Ishikawa (cell line): ENCODE measurements at regions not wholly inside any gene's neighbourhood (a gene's known extent, or its start where the extent isn't known, plus 50 kb on each side); places are given as distances from the start of the nearest gene placed in this dataset.

Source experiments
- CEBPB ChIP-seq: IDR thresholded peaks from 2 replicates; pipeline ENCODE4 v1.6.1; 2012
- CREB1 ChIP-seq: IDR thresholded peaks from 2 replicates; pipeline ENCODE4 v1.6.1; 2012; ENCODE audit warnings: low read depth
- EGR1 ChIP-seq: IDR thresholded peaks from 2 replicates; pipeline ENCODE4 v1.6.1; 2012
- EP300 ChIP-seq: IDR thresholded peaks from 2 replicates; pipeline ENCODE4 v1.6.1; 2012; ENCODE audit warnings: borderline replicate concordance
- FOXM1 ChIP-seq: IDR thresholded peaks from 2 replicates; pipeline ENCODE4 v1.6.1; 2012; ENCODE audit warnings: low read depth, borderline replicate concordance
- MAX ChIP-seq: IDR thresholded peaks from 2 replicates; pipeline ENCODE4 v1.6.1; 2012
- NFIC ChIP-seq: IDR thresholded peaks from 2 replicates; pipeline ENCODE4 v1.6.1; 2012
- RAD21 ChIP-seq: IDR thresholded peaks from 2 replicates; pipeline ENCODE4 v1.6.1; 2012; ENCODE audit warnings: low read depth
- REST ChIP-seq: IDR thresholded peaks from 2 replicates; pipeline ENCODE4 v1.6.1; 2012; ENCODE audit warnings: low read depth, mild to moderate bottlenecking
- TAF1 ChIP-seq: IDR thresholded peaks from 2 replicates; pipeline ENCODE4 v1.6.1; 2012; ENCODE audit warnings: low read depth, mild to moderate bottlenecking
- TCF12 ChIP-seq: IDR thresholded peaks from 2 replicates; pipeline ENCODE4 v1.6.1; 2012; ENCODE audit warnings: low read depth
- TEAD4 ChIP-seq: IDR thresholded peaks from 2 replicates; pipeline ENCODE4 v1.6.1; 2012
- USF1 ChIP-seq: IDR thresholded peaks from 2 replicates; pipeline ENCODE4 v1.6.1; 2012
- YY1 ChIP-seq: IDR thresholded peaks from 2 replicates; pipeline ENCODE4 v1.6.1; 2012; ENCODE audit warnings: low read depth
- ZBTB7A ChIP-seq: IDR thresholded peaks from 2 replicates; pipeline ENCODE4 v1.6.1; 2012; ENCODE audit warnings: low read depth

GRCh38 chr2:239739206-239739605 is 285.9 kb downstream of the NDUFA10 start:
- TF ChIP-seq USF1 = no peak

DNA sequence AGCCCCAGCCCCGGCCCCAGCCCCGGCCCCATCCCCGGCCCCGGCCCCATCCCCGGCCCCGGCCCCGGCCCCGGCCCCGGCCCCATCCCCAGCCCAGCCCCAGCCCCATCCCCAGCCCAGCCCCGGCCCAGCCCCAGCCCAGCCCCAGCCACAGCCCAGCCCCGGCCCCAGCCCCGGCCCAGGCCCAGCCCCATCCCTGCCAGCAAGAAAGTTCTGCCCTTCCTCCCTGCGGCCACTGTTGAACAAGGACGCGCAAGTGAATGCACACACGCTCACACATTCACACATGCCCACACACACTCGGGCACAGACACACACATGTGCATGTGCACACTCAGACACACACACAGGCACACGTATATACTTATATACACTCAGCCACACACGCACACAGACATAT is 287.0 kb downstream of the NDUFA10 start:
- no peak for TF ChIP-seq EGR1
- no peak for TF ChIP-seq RAD21
- no peak for TF ChIP-seq REST
- no peak for TF ChIP-seq USF1
- no peak for TF ChIP-seq TEAD4
- no peak for TF ChIP-seq FOXM1

DNA sequence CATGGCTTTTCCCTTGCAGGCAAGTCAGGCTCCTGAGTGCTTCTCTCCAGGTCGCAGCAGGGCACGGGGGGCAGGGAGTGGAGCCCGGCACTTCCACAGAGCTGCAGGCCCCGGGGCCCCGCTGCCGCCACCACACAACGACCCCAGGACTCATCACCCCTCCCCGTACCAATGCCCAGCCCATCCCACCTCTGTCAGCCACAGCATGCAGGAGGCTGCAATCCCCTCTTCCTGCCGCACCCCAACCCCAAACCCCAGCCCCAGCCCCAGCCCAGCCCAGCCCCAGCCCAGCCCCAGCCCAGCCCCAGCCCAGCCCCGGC is 288.0 kb downstream of the NDUFA10 start:
- TF ChIP-seq RAD21 (no peak), EGR1 (no peak), CREB1 (no peak), CEBPB (no peak), TAF1 (no peak), NFIC (no peak), USF1 (no peak), TCF12 (no peak), FOXM1 (no peak), YY1 (no peak), EP300 (no peak), TEAD4 (no peak), REST (no peak), ZBTB7A (no peak), MAX (no peak)

DNA sequence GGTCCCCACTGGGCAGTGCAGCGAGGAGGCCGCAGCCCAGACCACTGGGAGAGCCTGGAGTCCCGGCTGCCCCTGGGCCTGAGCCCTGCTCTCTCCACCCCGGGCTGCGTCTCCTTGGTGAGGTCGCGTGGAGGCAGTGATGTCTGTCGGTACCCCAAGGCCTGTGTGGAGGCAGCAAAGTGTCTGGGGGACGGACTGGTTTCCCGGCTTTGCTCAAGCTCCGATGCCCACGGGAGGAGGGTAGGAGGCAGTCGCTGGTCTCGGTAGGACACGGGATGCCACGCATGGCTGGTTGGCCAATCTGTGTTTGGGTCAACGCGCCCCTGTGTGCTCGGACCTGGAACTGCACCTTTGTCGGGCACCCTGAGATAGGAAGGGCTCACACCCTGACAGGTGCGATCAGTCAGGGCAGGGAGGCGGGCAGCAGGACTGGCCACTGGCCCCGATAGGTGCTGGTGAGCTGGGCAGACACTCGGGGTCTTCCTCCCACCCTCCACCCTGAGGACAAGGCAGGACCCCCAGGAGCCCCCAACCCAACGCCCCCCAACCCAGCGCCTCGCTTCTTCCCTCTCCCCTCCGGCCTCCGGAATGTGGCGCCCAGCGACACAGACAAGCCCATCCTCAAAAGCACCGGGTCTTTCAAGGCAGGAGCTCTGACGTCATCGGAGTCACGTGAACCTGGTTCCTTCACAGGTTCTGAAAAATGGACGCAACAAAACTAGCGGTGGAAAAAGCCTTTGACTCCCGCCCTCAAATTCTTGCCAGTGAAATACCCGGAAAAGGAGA is 288.6 kb downstream of the NDUFA10 start:
- no peak for TF ChIP-seq NFIC
- no peak for TF ChIP-seq EGR1
- no peak for TF ChIP-seq MAX
- no peak for TF ChIP-seq TAF1
- TF ChIP-seq RAD21 = peak; percentile 63
- no peak for TF ChIP-seq CREB1
- TF ChIP-seq EP300 = no peak
- peak; percentile 49; the same call in 1 of the 2 replicates for TF ChIP-seq USF1
- no peak for TF ChIP-seq FOXM1

- TF ChIP-seq USF1 (no peak), YY1 (no peak), TEAD4 (no peak), TCF12 (no peak), TAF1 (no peak), FOXM1 (no peak), NFIC (no peak), RAD21 (no peak), CREB1 (no peak), EGR1 (no peak), CEBPB (no peak), REST (no peak), EP300 (no peak), ZBTB7A (no peak), MAX (no peak)
Observed at GRCh38 chr2:239735829-239736357, 289.2 kb downstream of the NDUFA10 start.
